T47D (cell line): ENCODE measurements at regions not wholly inside any gene's neighbourhood (a gene's known extent, or its start where the extent isn't known, plus 50 kb on each side); places are given as distances from the start of the nearest gene placed in this dataset.

Experiments used
- DNase-seq, 2 experiments: peaks; one replicate each; pipeline versions ENCODE4 v3.0.0 to v3.0.0-alpha.2; 2011 to 2012; ENCODE audit warnings: low read depth in 1 of 2, low spot score in 1 of 2
- JUND ChIP-seq: IDR thresholded peaks from 2 replicates; pipeline ENCODE4 v1.6.1; 2012; ENCODE audit warnings: low read depth
- in situ Hi-C: cut with HindIII; loops from 2 replicates; pipeline ENCODE4 v1.10.0; 2016; ENCODE audit warnings: low sequenced_read_pairs, low pct_unique_long_range_greater_than_20kb

- in situ Hi-C loops, result no loop called here
- peak in 1 of 2 experiments; percentile 45 for DNase-seq
- TF ChIP-seq JUND, result no peak
Measured at GRCh38 chr12:125193376-125194152, 128.3 kb downstream of the AACS start.

GRCh38 chr12:125194163-125194773 is 129.0 kb downstream of the AACS start:
- in situ Hi-C loops, result no loop called here
- no peak for TF ChIP-seq JUND
- no peak for DNase-seq

GRCh38 chr12:125194987-125195386 is 129.8 kb downstream of the AACS start:
- in situ Hi-C loops, result no loop called here
- DNase-seq, result peak in 1 of 2 experiments; percentile 65
- no peak for TF ChIP-seq JUND

GRCh38 chr12:125197326-125197725 is 132.1 kb downstream of the AACS start:
- no peak for TF ChIP-seq JUND
- in situ Hi-C loops, result no loop called here
- DNase-seq, result no peak

GRCh38 chr12:125198652-125199051 is 133.4 kb downstream of the AACS start:
- DNase-seq, result no peak
- TF ChIP-seq JUND, result no peak
- in situ Hi-C loops, result no loop called here

GRCh38 chr12:125201090-125201489 is 135.9 kb downstream of the AACS start:
- no peak for DNase-seq
- in situ Hi-C loops, result no loop called here
- TF ChIP-seq JUND, result no peak

GRCh38 chr12:125201940-125202339 is 136.7 kb downstream of the AACS start:
- DNase-seq, result no peak
- in situ Hi-C loops, result no loop called here
- TF ChIP-seq JUND, result no peak

GRCh38 chr12:125202421-125202820 is 137.2 kb downstream of the AACS start:
- TF ChIP-seq JUND, result no peak
- DNase-seq, result no peak
- in situ Hi-C loops, result no loop called here

GRCh38 chr12:125203145-125203765 is 138.0 kb downstream of the AACS start:
- peak; percentile 50 to 51 for DNase-seq
- no peak for TF ChIP-seq JUND
- in situ Hi-C loops, result no loop called here

GRCh38 chr12:125205386-125205785 is 140.2 kb downstream of the AACS start:
- TF ChIP-seq JUND, result no peak
- in situ Hi-C loops, result no loop called here
- DNase-seq, result no peak

- in situ Hi-C loops, result no loop called here
- no peak for DNase-seq
- TF ChIP-seq JUND, result no peak
Measured at GRCh38 chr12:125206711-125207110, 141.5 kb downstream of the AACS start.

- no peak for TF ChIP-seq JUND
- DNase-seq, result no peak
- in situ Hi-C loops, result no loop called here
Measured at GRCh38 chr12:125208334-125208733, 143.1 kb downstream of the AACS start.

GRCh38 chr12:125208942-125209341 is 143.7 kb downstream of the AACS start:
- DNase-seq, result no peak
- no peak for TF ChIP-seq JUND
- in situ Hi-C loops, result no loop called here
